GM12864 (cell line): ENCODE measurements at regions not wholly inside any gene's neighbourhood (a gene's known extent, or its start where the extent isn't known, plus 50 kb on each side); places are given as distances from the start of the nearest gene placed in this dataset.

Experiments
- DNase-seq: peaks from one replicate; pipeline ENCODE4 v3.0.0-alpha.2; 2011; ENCODE audit warnings: low read depth
- H3K4me3 ChIP-seq: 2 replicates; pipeline ENCODE4 v1.5.1; 2011; ENCODE audit warnings: mild to moderate bottlenecking, low read depth, low read length, control low read depth
- CTCF ChIP-seq: IDR thresholded peaks from 2 replicates; pipeline ENCODE4 v1.5.1; 2011; ENCODE audit warnings: low read depth, mild to moderate bottlenecking, moderate library complexity, low read length, control low read depth, inconsistent platforms; ENCODE audit errors: missing control alignments

GRCh38 chr7:12130609-12131008, 80.5 kb upstream of the TMEM106B start:
- no peak overlapping the region for H3K4me3 ChIP-seq
- DNase-seq, result no peak
- TF ChIP-seq CTCF, result no peak

- no peak for TF ChIP-seq CTCF
- DNase-seq, result no peak
These were observed 80.0 kb upstream of the TMEM106B start for GRCh38 chr7:12131122-12131521.

GRCh38 chr7:12133865-12134264, 77.2 kb upstream of the TMEM106B start:
- no peak for TF ChIP-seq CTCF
- H3K4me3 ChIP-seq, result no peak overlapping the region
- DNase-seq, result no peak

More at GRCh38 chr7:12131122-12131521, 80.0 kb upstream of the TMEM106B start:
- no peak overlapping the region for H3K4me3 ChIP-seq

- no peak overlapping the region for H3K4me3 ChIP-seq
- TF ChIP-seq CTCF, result no peak
- no peak for DNase-seq
These were observed 74.6 kb upstream of the TMEM106B start for GRCh38 chr7:12136523-12136922.

GRCh38 chr7:12137283-12137682, 73.8 kb upstream of the TMEM106B start:
- no peak overlapping the region for H3K4me3 ChIP-seq
- TF ChIP-seq CTCF, result no peak
- DNase-seq, result no peak

- H3K4me3 ChIP-seq, result no peak overlapping the region
- no peak for DNase-seq
- TF ChIP-seq CTCF, result no peak
These were observed 72.7 kb upstream of the TMEM106B start for GRCh38 chr7:12138421-12138820.

GRCh38 chr7:12139416-12139815, 71.7 kb upstream of the TMEM106B start:
- DNase-seq, result no peak
- TF ChIP-seq CTCF, result no peak

More at GRCh38 chr7:12139416-12139815, 71.7 kb upstream of the TMEM106B start:
- H3K4me3 ChIP-seq, result no peak overlapping the region
